ENCODE measurements at regions not wholly inside any gene's neighbourhood (a gene's known extent, or its start where the extent isn't known, plus 50 kb on each side); places are given as distances from the start of the nearest gene placed in this dataset.
A peak's percentile ranks its signal among the peaks of the same experiment; 100 is the strongest.

DNA sequence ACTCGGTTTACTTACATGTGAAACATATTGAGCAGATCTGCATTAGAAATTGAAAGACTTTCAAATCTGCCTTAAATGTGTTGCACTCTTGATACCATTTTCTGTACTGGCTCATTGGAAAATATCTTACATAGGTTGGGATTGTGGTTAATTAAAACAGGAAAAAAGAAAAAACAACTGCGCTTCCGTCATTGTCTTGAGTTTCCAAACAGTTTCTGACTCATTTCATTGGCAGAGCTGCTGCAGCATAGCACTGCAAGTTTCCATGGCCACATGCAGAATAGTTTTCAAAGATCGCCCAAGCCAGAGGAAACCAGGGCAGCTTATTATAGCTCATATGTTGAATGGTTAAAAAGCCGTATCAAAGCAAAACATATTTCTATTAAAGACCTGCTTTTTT, 446.6 kb upstream of the BCHE start:
- Histone ChIP-seq H3K4me1 (ENCODE audit: control insufficient read depth, extremely low read depth, insufficient read depth, low read length) (peaks cover 20% of the 10 kb centered on the region), H4K20me1 (ENCODE audit: control insufficient read depth, extremely low read depth, insufficient read depth, low read length) (no peaks in the 10 kb centered on the region), H3K4me2 (ENCODE audit: control insufficient read depth, extremely low read depth, insufficient read depth, low read depth, low read length) (peak overlapping the region; percentile 88), H3K27me3 (ENCODE audit: control insufficient read depth, extremely low read depth, insufficient read depth, low read length) (no peaks in the 10 kb centered on the region), H3K27ac (ENCODE audit: control insufficient read depth, insufficient read depth, low read length) (peak overlapping the region; percentile 58), H2AFZ (ENCODE audit: control insufficient read depth, low read length) (peak overlapping the region; percentile 78), H3K9me3 (ENCODE audit: control insufficient read depth, low read depth, low read length) (no peaks in the 10 kb centered on the region), H3K9ac (ENCODE audit: control insufficient read depth, extremely low read depth, insufficient read depth, low read length) (peak overlapping the region; percentile 44), H3K36me3 (ENCODE audit: control insufficient read depth in 2 of 2, extremely low read depth in 1 of 2, insufficient read depth in 2 of 2, low read length in 2 of 2) (no peaks in the 10 kb centered on the region), H3K9me1 (ENCODE audit: control insufficient read depth, extremely low read depth, insufficient read depth, low read length) (no peaks in the 10 kb centered on the region), H3K79me2 (ENCODE audit: control insufficient read depth, insufficient read depth, low read length) (no peaks in the 10 kb centered on the region), H3K4me3 (ENCODE audit: control insufficient read depth in 2 of 3, extremely low read depth in 1 of 3, insufficient read depth in 2 of 3, low read depth in 1 of 3, low read length in 3 of 3) (peak overlapping the region in 2 of 3 experiments; percentile 51 to 67)
- DNase-seq (ENCODE audit: low read depth, low spot score) (no peak), FAIRE-seq (peak; percentile 88)
- no peak for TF ChIP-seq EZH2 (IDR thresholded peaks at IDR 0.05; ENCODE audit: low read length)
- TF ChIP-seq, protein P1, sequence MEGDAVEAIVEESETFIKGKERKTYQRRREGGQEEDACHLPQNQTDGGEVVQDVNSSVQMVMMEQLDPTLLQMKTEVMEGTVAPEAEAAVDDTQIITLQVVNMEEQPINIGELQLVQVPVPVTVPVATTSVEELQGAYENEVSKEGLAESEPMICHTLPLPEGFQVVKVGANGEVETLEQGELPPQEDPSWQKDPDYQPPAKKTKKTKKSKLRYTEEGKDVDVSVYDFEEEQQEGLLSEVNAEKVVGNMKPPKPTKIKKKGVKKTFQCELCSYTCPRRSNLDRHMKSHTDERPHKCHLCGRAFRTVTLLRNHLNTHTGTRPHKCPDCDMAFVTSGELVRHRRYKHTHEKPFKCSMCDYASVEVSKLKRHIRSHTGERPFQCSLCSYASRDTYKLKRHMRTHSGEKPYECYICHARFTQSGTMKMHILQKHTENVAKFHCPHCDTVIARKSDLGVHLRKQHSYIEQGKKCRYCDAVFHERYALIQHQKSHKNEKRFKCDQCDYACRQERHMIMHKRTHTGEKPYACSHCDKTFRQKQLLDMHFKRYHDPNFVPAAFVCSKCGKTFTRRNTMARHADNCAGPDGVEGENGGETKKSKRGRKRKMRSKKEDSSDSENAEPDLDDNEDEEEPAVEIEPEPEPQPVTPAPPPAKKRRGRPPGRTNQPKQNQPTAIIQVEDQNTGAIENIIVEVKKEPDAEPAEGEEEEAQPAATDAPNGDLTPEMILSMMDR (optimal IDR thresholded peaks at IDR 0.05 in 1 of 3, IDR thresholded peaks at IDR 0.05 in 1 of 3, conservative IDR thresholded peaks at IDR 0.05 in 1 of 3; ENCODE audit: extremely low read depth in 1 of 3, insufficient read depth in 2 of 3, low read length in 3 of 3): no peak
- dilution Hi-C loops (cut with MboI; ENCODE audit: extremely low pct_ligation_motif_present, low sequenced_read_pairs): no loop called here

DNA sequence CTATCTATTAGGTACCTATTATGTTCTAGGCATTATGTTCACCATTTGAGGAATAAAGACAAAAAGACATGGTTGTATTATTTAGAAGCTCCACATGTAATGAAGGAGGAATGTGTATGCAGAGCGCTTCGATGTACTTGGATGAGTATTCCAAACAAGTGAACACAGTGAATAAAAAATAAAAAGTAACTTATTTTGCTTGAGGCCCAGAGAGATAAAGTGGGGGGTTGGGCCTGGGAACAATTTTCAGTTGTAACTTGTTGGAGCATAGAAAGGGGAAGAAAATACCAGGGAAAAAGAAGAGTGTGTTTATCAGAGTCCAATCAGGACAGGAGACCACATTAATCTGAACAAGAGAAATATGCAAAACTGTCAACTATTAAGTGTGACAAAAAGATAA, 445.7 kb upstream of the BCHE start:
- no peak for FAIRE-seq
- Histone ChIP-seq H4K20me1 (ENCODE audit: control insufficient read depth, extremely low read depth, insufficient read depth, low read length) (no peaks in the 10 kb centered on the region), H3K9me3 (ENCODE audit: control insufficient read depth, low read depth, low read length) (no peaks in the 10 kb centered on the region), H3K9me1 (ENCODE audit: control insufficient read depth, extremely low read depth, insufficient read depth, low read length) (no peaks in the 10 kb centered on the region), H3K4me1 (ENCODE audit: control insufficient read depth, extremely low read depth, insufficient read depth, low read length) (peaks cover 20% of the 10 kb centered on the region), H3K36me3 (ENCODE audit: control insufficient read depth in 2 of 2, extremely low read depth in 1 of 2, insufficient read depth in 2 of 2, low read length in 2 of 2) (no peaks in the 10 kb centered on the region), H3K27me3 (ENCODE audit: control insufficient read depth, extremely low read depth, insufficient read depth, low read length) (no peaks in the 10 kb centered on the region), H3K4me3 (ENCODE audit: control insufficient read depth in 2 of 3, extremely low read depth in 1 of 3, insufficient read depth in 2 of 3, low read depth in 1 of 3, low read length in 3 of 3) (no peak overlapping the region), H3K9ac (ENCODE audit: control insufficient read depth, extremely low read depth, insufficient read depth, low read length) (no peak overlapping the region), H3K4me2 (ENCODE audit: control insufficient read depth, extremely low read depth, insufficient read depth, low read depth, low read length) (no peak overlapping the region), H2AFZ (ENCODE audit: control insufficient read depth, low read length) (peak overlapping the region; percentile 78), H3K79me2 (ENCODE audit: control insufficient read depth, insufficient read depth, low read length) (no peaks in the 10 kb centered on the region), H3K27ac (ENCODE audit: control insufficient read depth, insufficient read depth, low read length) (no peak overlapping the region)
- TF ChIP-seq, protein P1 (optimal IDR thresholded peaks at IDR 0.05 in 1 of 3, IDR thresholded peaks at IDR 0.05 in 1 of 3, conservative IDR thresholded peaks at IDR 0.05 in 1 of 3; ENCODE audit: extremely low read depth in 1 of 3, insufficient read depth in 2 of 3, low read length in 3 of 3): no peak
- no peak for TF ChIP-seq EZH2 (IDR thresholded peaks at IDR 0.05; ENCODE audit: low read length)
- DNase-seq (ENCODE audit: low read depth, low spot score): no peak
- dilution Hi-C loops (cut with MboI; ENCODE audit: extremely low pct_ligation_motif_present, low sequenced_read_pairs): no loop called here

Data from keratinocyte (primary cell).